ENCODE measurements at regions not wholly inside any gene's neighbourhood (a gene's known extent, or its start where the extent isn't known, plus 50 kb on each side); places are given as distances from the start of the nearest gene placed in this dataset.
"Not testable (repeated sequence)": the region's sequence is repeated elsewhere in the genome, so short reads cannot be mapped to it uniquely, and the experiment has no call there.

DNA sequence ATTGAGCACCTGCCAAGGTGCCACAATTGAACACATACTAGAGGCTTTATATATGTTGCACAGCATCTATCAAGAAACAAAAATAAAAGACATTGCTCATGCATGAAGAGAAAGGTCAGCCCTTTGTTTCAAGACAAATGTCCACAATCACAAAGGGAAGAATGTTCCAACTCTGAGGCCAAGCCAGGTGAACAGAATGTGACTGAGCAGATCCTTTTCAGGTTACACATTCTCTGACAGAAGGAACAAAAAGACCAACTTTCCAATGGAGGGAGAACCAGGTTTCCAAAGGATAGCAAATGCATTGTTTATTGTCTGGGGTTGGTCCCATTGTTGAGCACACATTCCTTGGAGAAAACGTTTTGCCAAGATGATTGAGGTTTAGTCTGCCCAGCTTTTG lies 50.2 kb upstream of the FAM174B start:
- DNase-seq: no peak

DNA sequence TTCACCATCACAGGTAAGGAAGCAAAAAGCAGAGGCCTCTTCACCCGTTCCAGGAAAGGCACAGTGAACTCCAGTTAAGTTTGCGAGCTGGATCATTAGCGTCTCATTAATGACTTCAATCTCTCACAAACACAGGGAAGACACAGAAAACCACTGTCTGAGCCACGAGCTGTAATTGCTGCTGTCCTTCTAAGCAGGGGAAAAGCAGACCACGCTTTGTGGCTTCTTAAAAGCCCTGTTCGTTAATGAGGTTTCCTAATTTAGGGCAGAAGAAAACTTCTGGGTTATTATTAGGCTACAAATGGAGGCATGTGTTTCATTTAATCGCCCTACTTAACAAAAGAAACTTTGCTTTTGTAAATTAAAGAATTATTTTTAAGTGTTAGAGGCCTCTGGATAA lies 50.6 kb upstream of the FAM174B start:
- no peak for DNase-seq

DNA sequence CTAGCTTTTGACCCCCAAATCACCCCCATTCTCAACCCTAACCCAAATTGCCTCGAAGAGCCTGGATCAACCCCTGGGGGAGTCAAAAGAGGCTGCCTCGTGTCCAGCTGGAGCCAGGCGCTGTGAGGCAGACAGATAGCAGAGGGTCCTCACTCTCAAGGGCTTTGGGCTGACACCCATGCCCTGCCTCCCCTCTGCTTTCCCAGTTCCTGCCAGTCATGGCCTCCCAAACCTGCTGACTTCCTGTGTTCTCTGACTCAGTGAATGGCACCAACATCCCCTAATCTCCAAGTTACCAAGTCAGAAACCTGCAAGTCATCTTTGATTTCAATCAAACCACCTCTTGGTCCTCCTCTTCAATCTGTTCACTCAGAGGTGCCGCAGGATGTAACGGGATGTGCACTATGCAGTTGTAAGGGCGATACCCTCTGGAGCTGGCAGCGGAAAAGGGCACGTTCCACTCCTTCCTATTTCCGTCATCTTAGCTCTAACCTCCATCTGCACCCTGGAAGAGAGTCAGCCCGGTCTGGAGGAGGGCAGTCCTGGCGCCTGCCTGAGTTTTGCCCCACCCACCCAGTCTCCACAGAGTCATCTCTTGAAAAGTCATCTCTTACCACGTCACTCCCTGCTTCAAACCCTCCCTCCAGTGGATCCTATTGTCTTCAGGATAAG lies 52.4 kb upstream of the FAM174B start:
- no peak for DNase-seq

DNA sequence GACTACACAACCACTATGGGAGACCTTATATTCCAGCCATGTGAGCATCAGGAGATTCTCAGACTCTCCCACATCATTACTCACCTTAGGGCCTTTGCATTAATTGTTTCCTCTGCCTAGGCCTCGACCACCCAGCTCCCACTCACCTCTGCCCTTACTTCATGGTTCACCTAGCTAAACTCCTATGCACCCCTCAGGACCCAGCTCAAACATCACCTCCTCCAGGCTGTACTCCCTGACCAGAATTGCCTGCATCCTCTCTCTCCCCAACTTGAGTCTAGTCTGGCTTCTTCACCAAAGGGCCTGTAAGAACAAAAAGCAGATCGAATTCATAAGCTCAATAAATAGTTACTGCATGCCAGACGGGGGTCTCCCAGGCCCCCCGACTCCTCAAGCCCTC lies 53.1 kb upstream of the FAM174B start:
- DNase-seq: no peak

DNA sequence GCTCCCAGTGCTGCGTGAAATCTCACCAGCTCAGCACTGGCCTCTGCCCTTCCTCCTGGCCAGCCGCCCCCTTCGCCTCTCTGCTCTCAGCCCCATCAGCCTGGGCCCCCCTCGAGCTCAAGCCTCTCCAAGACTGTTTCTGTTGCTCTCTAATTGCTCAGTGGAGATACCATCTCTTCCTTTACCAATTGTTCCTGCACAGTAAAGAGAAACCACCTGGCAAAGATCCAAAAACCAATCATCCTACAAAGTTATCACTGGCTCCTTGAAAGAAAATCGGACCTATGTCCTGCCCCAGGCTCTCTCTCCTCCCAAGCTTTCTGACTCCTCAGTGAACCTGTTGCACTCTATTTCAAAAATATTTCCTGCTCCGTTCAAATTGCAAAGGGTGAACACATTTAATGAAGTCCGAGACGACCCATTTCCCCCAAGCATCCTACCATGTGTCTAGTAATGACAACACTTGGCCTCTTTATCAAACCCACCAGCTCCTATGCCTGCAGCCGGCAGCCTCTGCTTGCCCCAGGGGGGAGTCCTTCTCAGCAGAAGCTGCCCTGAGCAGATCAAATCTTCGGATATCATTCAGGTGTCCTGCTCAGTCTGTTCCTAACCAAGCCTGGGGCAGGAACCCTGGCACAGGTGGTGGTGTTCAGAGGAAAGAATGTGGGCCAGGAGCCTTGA lies 53.7 kb upstream of the FAM174B start:
- DNase-seq: no peak

DNA sequence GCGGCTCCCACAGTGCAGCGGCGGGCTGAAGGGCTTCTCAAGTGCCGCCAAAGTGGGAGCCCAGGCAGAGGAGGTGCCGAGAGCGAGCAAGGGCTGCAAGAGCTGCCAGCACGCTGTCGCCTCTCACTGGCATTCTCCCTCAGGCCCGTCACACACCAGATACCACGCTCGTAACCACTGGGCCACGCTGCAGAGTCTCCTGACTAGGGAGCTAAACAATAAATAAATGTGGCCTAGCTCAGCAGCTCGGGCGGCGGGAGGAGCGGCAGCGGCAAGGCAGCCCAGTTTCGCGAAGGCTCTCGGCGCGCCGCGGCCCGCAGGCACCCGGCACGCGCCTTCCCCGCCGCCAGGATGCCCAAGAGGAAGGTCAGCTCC lies 55.9 kb upstream of the FAM174B start:
- DNase-seq: no peak

DNA sequence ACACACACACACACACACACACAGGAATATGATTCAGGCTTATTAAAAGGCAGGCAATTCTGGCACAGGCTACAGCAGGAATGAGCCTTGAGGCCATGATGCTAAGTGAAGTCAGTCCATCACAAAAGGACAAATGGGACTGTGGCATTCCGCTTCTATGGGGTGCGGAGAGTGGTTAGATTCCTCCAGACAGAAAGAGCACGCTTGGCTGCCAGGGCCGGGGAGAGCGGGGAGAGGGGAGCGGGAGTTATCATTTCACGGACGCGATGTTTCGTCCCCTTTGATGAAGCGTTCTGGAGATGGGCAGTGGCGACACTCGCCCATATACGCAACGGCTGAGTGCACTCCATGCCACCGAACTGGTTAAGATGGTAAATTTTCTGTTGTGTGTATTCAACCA lies 58.5 kb upstream of the FAM174B start:
- no peak for DNase-seq

DNA sequence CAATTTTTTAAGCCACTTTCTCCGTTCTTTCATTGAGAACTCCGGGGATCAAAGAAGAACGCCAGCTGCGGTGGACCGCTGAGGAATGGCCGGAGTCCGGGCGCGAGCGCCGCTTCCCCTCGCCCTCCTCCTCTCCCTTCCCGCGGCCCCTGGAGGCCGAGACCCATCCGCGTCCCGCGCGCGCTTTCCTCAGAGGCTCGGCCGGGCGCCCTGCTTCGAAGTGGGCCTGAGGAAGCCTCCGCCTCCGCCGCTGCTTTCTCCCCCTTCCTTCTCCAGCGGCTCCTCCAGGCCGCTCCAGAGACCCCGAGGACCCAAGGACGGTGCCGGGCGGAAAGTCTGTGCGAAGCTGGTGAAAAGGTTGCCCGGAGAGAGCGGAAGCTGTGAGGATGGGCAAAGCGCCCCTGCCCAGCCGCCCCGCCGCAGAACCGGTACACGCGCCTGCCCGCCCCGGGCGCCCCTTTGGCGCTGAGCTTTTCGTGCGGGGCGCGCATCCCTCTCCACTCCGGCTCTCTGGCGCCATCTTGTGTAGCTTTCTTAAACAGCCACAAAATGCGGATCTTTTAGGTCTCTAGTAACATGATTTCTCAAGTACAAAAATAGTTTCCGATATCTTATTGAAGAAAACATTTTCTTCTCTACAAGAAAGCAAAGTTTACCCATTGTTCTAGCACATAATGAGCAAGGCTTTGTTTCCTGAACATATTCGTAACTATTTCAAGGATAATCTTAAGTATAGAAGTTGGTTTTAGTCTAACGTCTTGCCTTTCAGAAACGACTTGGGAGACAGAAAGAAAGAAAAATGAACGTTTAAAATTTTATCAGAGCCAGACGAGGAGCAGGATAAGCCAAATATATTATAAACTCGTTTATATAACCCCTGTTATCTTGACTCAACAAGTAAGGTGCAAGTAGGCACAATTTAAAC lies 59.2 kb upstream of the FAM174B start:
- peak; percentile 78 for DNase-seq

DNA sequence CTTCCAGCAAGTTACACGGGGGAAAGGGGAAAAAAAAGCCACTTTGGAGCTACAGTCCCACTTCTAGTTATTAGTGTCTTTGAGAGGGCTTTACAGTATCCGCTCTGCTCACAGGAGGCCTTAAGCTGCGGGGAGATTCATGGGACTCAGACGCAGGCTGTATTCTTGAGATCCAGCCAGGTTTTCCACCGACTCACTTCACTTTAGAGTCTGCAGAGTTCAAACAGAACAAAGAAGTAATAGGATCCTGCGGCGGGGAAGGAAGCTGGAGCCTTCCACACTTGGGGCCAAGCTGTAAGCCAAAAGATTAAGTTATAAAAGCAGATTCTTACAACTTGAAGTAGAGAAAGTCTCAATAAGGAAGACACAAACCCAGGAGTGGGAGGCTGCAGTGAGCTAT lies 60.2 kb upstream of the FAM174B start:
- DNase-seq: no peak

DNA sequence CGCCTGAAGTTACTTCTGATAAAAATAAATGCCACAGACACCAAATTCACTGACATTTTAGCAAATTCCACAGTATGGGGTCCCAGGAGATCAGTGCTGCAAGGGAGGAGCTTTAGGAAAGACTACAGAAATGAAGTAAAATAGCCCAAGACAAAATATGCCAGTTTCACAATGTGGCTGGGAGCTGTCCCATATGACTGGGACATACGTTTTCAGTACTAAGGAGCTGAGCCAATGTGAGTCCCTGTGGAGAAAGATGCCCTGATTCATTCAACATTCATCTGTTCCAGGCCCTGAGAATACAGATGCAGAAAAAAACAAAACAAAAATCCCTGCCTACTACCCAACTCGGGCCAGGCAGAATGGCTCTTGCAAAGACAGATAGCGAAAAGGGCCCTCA lies 63.4 kb upstream of the FAM174B start:
- no peak for DNase-seq

DNA sequence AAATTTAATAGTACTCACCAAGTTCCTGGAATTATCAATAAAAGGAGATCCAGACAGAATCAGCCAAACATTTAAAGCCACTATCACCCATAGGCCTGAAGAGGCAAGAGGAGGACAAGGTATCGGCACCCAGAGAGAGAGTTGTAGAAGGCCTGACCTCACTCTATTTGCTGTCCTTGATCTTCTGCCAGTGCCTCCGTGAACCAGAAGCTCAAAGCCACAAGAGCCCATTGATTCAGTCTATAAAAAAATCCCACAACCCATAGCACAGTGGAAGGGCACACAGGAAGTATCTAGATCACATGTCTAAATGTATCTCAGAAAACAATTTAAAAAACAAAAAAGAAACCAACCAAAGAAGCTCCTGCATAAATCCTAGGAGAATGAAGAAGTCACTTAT lies 68.6 kb upstream of the FAM174B start:
- no peak for DNase-seq

DNA sequence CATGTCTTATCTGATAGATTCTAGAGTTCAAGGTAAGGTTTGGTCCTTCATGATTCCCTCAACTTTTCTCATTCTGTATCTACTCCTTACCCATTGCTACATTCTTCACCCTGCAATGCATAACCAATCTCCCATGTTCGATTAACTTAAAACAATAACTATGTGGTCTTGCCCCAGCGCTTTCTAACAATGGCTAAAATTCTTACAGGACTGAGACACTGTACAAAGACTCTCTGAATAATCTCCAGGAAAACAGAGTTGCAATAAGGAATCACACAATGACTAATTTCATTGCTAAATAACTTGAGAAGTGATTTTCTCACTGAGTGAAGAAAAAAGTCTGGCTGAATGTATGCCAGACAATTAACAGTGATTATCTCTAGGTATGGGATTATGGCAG lies 69.6 kb upstream of the FAM174B start:
- no peak for DNase-seq

DNA sequence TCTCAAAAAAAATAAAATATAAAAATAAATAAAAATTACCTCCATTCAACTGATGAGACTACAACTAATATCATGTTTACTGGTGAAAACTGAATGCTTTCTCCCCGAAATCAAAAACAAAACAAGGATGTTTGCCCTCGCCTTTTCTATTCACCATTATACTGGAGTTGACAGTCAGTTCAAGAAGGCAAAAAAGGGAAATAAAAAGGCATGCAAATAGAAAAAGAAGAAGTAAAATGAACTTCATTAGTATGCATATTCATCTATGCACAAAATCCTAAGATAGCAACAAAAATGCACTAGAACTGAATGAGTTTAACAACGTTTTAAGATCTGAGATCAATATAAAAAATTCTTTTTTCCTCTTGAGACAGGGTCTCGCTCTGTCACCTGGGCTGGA lies 72.7 kb upstream of the FAM174B start:
- DNase-seq: no peak

DNA sequence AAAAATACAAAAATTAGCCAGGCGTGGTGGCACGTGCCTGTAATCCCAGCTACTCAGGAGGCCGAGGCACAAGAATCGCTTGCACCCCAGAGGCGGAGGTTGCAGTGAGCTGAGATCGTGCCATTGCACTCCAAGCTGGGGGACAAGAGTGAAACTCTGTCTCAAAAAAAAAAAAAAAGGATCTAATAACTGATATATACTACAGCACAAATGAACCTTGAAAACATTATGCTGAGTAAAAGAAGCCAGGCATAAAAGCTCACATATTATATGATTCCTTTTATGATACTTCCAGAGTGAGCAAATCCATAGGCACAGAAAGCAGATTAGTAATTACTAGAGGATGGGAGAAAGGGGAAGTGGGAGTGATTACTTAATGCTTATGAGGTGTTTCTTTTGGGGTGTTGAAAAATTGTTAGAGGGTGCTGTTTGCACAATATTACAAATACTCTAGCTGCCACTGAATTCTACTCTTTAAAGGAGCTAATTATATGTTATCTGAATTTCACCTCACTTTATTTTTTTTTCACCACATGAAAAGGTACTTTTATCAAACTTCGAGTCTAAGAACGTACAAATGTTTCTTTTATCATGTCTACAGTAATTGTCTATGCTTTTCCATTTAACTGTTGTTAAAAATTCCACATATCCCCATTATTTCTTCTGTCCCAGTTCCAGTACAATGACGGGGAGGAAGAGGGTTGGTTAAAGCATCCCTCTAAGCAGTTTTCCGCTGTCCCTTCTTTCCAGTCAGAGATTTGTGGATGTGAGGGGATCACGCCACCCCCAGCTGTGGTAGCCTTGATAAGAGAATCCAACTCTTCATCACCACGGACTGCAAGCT lies 77.7 kb upstream of the FAM174B start:
- no peak for DNase-seq

DNA sequence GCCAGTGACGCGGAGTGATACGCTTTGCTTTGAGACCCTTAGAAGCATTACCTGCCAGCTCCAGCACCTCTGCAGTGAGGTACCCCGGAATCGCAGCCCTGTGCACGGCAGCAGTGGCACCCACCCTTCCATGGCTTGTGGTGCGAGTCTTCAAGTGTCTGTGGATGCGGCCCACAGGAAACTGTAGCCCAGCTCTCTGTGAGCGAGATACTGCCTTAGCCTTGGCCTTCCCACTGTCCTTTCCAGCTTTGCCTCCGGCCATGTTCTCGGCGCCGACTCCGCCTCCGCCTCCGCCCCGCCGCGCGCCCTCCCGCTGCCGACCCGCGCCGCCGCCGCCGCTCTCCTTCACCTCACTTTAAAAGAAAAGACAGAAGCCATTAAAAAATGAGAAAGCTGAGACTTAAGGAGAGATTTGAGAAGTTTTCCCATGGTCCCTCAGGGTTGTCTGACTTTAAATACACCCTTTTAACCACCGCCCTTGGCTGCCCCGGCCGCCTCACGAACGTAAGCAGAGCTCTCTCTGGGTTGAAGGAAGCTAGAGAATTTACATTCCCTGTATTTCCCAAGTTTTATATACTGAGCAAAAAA lies 78.5 kb upstream of the FAM174B start:
- DNase-seq: peak; percentile 12

DNA sequence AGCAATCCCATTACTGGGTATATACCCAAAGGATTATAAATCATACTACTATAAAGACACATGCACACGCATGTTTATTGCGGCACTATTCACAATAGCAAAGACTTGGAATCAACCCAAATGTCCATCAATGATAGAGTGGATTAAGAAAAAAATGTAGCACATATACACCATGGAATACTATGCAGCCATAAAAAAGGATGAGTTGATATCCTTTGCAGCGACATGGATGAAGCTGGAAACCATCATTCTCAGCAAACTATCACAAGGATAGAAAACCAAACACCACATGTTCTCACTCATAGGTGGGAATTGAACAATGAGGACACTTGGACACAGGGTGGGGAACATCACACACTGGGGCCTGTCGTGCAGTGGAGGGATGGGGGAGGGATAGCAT lies 83.7 kb upstream of the FAM174B start:
- DNase-seq: not testable (repeated sequence)

DNA sequence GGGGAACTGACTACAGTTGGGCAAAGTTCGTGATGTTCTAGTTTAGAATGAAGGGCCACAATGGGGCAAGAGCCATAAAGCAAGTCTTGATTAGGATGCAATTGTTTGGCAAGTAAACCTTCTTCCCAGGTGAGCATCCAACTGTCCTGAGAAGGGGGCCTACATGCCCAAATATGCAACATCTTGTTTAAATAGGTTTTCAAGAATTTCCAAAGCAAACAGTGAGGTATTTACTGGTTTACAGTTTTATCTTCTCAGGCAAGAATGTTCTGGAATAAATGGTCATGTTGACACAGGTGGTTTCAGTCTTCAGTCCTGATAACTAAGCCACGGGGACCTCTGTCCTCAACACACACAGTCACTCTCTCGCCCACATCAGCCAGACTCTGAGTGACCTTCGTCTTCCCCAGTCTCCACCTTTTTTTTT lies 90.3 kb upstream of the FAM174B start:
- DNase-seq: no peak

DNA sequence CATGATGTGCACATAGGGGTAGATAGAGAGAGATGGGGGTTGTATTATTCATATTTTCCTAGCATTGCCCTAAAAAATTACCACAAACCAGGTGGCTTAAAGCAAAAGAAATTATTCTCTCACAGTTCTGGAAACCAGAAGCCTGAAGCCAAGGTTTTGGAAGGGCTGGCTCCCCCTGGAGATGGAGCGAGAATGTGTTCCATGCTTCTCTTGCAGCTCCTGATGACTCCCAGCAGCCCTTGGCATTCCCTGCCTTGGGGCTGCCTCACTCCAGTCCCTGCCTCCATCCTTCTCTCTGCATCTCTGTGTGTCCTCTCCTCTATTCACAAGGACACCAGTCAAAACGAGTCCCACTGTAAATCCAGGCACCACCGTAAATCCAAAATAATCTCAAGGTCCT lies 91.5 kb upstream of the FAM174B start:
- DNase-seq: no peak

DNA sequence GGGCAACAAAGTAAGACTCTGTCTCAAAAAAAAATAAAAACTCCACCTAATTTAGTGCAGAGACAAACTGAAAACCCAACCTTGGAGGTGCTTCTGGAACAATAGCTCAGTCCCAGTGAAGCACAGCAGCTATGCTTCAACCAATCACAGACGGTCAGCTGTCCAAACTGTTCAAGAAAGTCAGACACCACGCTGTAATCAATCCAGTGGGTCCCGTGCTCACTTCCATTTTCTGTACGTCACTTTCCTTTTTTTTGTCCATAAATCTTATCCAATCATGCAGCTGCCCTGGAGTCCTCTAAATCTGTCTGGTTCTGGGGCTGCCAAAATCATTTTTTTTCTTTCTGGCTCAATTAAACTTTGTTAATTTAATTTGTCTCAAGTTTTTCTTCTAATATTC lies 93.6 kb upstream of the FAM174B start:
- DNase-seq: no peak

DNA sequence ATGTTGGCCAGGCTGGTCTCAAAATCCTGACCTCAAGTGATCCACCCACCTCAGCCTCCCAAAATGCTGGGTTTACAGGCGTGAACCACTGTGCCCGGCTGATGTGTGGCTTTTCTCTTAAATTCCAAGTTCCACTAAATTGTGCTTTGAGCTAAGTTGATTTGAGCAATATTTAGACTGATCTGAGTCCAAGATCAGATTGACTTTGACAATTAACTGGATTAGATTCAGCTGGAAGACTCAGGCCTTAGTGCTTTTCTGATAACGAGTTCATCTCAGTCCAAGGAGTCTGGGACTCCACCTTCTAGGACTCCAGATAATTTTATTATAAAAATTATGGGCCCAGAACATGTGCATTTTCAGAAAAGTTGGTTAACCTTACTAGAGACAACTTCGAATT lies 94.4 kb upstream of the FAM174B start:
- DNase-seq: no peak

DNA sequence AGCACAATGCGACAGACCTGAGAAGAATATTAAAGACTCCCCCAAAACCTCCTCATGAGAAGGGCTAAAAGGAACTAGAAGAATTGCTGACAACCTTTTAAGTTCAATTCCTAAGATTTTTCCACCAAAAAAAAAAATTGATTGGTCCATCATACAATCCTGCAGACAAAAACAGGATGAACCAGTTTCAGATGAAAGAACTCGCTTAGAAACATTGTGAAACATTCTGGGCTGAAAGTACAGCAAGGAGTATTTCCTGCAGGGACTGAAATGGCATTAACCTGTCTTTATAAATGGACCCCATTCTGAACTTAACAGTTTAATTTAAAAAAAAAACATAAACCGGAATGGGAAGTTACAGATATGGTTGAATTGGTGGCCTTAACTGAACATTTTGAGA lies 96.0 kb upstream of the FAM174B start:
- DNase-seq: no peak

DNA sequence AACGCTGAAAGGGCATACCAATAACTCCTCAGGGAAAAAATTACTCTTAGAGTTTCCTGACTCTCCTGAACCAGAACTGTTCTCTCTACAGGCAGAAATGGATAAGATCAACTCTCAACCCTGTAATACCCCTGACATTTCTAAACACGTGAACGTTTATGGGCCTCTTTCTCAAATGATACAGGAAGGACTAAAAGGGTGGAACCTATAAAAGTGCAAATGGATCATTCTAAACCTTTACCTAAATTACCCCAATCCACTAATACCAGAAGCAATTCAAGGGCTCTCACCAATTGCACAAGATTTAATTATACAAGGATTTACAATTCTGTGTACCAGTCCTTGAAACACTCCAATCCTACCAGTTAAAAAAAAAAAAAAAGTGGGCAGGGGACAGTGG lies 98.0 kb upstream of the FAM174B start:
- no peak for DNase-seq

DNA sequence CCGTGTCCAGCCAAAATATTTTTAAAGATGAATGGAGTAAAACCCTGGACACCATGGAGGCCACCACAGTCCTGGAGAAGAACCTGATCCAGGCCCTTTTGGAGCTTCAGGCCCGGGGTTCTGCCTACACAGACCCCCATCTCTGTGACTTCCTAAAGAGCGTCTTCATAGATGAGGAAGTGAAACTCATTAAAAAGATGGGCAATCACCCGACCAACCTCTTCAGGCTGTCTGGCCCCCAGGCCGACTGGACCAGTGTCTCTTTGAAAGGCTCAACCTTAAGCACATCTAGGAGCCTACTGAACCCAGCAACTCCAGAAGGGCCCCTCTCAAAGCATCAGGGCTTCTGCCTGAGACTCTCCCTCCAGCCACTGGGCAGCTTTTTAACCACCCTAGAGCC lies 107.9 kb upstream of the FAM174B start:
- DNase-seq: no peak

Measured in activated CD4-positive, alpha-beta T cell treated with anti-CD3 and anti-CD28 coated beads, Interleukin-2, amount 50 U/mL, for 16 hours (primary cell).